NCI-H187 (cell line): ENCODE measurements at regions not wholly inside any gene's neighbourhood (a gene's known extent, or its start where the extent isn't known, plus 50 kb on each side); places are given as distances from the start of the nearest gene placed in this dataset.
"Not testable (repeated sequence)": the region's sequence is repeated elsewhere in the genome, so short reads cannot be mapped to it uniquely, and the experiment has no call there.

Experiments
- DNase-seq, 2 experiments: peaks; one replicate each; lab custom pipeline; 2025; lab: John Stamatoyannopoulos, UW

DNA sequence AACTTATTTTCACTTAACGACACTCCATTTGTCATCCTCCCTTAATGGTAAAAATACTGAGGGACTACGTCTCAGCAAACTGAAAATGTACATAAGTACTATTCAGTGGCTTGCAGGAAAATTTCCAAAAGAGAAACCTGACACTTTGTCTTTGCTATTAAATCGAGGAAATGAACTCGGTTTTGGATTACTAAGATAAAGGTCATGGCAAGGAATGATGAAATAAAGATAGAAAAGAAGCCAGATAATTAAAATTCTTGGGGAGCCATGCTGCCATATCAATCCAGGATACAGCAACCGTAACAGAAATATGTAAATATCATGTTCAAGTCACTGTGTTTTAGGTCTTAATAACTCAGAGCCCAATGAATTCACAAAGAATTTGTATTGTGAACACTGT, 647.8 kb downstream of the CDH9 start:
- no peak for DNase-seq

DNA sequence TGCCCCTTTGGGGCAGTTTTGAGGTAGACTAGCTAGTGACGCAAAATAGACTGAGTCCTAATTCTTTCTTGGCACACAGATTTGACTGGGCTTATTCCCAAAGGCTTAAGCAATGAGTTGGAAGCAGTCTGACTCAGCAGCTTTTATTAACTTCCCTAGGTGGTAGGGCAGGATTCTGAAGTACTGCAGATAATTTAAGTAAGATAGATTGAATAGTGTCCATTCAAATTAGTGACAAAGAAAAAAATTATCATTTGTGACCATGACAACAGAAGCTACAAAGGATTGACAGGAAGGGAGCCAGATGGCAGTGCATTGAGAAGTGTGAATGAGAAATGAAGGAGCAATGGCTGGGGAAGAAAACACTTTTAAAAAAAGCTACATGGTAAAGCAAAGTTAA, 649.4 kb downstream of the CDH9 start:
- no peak for DNase-seq

DNA sequence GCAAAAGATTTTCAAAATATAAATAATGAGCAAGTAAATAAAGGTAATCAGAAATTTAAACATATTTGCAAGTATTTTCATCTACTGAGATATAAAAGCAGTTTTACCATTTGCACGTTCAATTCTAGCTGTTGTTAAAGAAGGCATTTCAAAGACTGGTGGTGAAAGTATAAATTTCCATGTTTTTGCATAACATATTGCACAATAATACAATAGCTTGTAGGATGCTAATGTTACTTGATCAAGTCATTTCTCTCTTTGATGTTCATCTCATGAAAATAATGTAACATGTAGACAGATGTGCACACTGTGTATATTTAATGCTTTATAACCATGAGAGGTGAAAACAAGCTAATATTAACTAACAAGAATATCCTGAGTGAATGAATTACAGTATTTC, 651.9 kb downstream of the CDH9 start:
- DNase-seq: no peak

DNA sequence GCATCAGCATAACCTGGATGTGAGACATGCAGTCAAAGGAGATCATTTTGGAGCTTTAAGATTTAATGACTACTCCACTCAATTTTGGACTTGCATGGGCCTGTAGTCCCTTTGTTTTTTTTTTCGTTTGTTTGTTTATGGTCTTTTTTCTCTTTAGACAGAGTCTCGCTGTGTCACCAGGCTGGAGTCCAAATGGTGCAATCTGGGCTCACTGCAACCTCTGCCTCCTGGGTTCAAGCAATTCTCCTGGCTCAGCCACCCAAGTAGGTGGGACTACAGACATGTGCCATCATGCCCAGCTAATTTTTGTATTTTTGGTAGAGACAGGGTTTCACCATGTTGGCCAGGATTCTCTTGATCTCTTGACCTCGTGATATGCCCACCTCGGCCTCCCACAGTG, 673.8 kb downstream of the CDH9 start:
- not testable (repeated sequence) for DNase-seq

DNA sequence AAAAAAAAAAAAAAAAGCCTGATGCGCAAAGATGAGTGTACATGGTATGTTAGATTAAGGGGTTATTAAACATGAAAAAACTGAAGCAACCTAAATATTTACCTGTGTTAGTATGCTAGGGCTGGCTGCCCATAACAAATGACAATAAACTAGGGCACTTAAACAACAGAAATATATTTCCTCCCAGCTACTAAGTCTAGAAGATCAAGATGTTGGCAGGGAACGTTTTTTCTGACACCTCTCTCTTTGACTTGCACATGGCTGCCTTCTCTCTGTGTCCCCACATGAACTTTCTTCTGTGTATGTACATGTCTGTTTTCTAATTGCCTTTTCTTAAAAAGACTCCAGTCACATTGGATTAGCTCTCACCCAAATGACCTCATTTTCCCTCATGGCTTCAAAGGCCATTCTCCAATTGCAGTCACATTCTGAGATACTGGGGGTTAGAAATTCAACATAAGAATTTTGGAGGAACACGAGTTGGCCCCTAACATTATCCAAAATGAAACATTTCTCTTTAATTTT, 694.5 kb downstream of the CDH9 start:
- DNase-seq: no peak

DNA sequence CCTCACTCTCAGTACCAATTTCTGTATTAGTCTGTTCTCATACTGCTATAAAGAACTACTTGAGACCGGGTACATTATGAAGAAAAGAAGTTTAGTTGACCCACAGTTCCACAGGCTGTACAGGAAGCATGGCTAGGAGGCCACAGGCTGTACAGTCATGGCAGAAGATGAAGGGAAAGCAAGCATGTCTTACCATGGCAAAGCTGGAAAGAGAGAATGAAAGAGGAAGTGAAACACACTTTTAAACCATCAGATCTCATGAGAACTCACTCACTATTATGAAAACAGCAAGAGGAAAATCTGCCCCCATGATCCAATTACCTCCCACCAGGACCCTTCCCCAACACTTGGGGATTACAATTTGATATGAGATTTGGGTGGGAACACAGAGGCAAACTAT, 698.8 kb downstream of the CDH9 start:
- DNase-seq: no peak

DNA sequence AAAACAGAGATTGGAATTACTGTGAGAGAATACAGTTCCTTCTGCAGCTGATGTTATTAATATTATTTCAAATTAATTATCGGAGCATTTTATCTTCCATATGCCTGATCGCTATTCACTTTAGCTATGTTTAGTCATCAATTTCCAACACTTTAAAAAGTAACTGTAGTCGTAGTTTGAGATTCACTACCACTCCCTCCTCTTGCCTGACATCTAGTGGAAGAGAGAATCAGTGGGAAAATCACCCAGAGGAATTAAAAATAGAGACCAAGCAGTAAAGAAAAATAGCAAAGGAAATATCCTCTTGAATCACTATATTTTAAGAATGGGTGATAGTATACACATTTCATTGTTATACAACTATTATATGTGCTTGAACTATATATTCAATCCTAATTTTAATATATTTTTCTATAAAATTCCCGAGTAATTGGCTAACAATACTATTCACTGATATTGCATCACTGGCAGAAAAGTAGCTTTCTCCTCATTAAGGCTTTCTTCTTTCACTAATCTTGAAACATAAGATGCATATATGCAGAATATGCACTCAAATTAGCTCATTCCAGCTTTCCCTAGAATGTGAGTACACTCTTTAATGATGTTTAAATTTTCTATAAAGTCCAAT, 708.7 kb downstream of the CDH9 start:
- no peak for DNase-seq

DNA sequence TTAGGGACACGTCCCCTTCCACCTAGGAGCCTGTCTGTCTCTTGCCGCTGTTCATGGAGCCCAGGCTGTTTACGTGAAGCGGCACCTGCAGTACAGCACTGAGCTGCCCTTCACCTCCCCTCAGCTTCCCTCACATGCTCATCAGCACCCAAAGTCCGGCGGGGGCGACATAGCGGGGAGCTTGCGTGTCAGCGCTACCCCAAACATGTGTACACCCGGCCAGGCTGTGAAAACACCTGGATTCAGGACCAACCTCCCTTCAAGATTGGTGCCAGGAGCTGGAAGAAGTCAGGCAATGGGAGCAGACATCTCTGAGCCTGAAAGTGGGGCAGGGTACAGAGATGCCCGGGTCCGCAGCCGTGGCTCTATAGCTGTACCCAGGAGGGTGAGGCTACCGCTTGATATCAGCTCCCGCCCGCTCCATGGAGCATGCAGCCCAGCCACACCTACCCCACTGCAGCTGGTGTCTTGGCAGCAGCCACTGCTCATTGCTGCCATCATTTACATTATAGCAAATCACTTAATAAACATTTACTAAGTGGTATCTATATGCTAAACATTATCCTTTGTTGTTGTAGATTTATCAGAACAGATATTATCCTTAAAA, 712.1 kb downstream of the CDH9 start:
- DNase-seq: no peak

DNA sequence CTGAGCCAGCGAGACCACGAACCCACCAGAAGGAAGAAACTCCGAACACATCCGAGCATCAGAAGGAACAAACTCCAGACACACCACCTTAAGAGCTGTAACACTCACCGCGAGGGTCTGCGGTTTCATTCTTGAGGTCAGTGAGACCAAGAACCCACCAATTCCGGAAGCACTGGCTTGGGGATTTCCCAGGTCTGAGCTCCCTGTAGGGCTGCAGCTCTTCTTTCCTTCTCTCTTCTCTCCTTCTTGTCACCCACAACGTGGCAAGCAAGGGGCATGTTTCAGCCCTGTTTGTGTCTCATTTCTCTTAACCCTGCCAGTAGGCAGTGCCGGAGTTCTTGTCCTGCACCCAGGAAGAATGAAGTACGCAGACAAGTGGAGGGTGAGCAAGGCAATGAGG, 713.0 kb downstream of the CDH9 start:
- DNase-seq: not testable (repeated sequence)

DNA sequence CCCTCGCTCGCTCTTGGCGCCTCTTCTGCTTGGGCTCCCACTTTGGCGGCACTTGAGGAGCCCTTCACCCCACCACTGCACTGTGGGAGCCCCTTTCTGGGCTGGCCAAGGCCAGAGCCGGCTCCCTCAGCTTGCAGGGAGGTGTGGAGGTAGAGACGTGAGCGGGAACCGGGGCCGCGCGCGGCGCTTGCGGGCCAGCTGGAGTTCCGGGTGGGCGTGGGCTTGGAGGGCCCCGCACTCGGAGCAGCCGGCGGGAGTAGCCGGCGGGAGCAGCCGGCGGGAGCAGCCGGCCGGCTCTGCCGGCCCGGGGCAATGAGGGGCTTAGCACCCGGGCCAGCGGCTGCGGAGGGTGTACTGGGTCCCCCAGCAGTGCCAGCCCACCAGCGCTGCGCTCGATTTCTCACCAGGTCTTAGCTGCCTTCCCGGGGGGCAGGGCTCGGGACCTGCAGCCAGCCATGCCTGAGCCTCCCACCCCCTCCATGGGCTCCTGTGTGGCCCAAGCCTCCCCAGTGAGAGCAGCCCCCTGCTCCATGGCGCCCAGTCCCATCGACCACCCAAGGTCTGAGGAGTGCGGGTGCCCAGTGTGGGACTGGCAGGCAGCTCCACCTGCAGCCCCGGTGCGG, 714.0 kb downstream of the CDH9 start:
- not testable (repeated sequence) for DNase-seq

DNA sequence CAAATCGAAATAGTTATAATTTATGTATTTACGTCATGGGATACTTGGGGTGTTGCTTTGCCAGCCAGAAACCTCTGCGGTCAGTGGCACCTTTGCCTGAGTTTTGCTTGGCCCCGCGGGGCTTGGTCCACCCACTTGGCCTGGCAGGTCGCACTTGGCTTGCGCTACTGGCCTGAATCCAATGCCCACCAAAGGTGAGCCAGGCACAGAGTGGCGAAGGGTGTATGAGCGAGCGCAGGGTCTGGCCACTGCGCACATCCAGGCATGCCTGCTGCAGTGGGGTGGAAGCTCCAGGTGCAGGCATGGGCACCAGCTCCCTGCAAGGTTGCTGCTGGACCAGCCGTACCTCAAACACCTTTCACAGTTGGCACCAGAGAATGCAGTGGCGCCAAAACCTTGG, 714.6 kb downstream of the CDH9 start:
- DNase-seq: no peak

DNA sequence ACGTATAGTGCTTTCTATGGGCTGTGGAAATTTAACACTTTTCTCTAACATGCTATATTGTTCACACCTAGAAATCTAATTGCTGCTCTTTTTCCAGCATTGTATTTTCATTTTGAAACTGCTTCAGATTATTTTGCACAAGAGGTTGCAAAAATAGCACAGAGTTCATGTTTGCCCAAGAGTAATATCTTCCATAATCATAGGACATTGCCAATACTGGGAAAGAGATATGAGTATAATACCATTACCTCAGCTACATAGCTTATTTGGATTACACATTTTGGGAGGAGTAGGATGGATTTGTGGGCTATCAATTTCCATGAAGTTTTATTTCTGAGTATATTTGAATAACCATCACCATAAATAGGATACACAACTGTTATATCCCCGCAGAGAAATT, 717.1 kb downstream of the CDH9 start:
- DNase-seq: no peak

DNA sequence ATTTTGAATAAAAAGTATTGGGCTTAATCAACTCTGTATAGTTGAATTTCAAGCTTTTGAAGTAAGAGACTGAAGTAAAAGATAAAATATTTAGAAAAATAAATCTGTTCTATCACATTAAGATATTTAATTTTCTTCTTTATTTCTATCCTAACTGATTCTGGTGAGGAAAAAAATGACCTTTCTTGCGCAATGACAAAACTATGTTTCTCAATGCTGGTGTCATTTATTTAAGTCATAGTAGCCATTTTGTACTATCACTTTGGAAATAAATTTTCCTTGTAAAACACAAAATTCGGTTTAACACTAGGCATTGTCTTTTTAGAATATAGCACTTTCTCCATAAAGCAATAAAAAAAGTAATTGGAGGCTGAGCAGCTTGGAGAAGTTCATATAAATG, 728.0 kb downstream of the CDH9 start:
- no peak for DNase-seq

DNA sequence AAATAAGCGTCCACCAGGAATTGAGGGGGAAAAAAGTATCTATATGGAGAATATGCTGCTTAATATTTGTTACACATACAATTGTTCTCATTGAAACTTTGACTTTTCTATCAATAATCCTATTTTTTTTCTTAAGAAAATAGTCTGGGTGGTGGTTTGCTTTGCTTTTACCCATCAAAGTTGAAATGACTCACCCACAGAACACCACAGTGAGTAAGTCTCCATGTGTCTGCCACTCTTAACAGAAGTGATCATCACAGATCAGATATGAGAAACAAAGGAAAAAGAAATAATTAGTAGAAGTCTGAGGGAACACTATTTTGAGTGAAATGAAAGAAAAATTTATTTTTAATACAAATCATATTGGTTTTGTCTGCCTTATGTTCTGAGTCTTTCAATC, 742.8 kb downstream of the CDH9 start:
- no peak for DNase-seq

DNA sequence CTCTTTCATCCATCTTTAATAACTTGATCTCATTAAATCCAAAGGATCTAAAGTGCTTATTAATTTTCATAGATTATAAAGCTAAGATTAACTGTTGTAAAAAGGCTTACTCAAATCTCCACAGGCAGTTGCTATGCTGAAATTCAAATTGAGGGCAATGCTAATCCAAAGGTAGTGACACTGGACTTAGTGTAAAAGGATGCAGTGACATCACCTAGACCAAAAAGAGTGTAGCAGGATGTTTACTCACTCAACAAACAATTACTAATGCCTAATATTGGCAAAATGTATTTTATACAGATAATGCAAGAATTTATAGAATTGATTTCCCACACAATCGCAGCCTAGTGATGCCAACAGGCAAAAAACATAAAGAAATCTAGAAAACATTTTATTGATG, 756.2 kb downstream of the CDH9 start:
- DNase-seq: no peak

DNA sequence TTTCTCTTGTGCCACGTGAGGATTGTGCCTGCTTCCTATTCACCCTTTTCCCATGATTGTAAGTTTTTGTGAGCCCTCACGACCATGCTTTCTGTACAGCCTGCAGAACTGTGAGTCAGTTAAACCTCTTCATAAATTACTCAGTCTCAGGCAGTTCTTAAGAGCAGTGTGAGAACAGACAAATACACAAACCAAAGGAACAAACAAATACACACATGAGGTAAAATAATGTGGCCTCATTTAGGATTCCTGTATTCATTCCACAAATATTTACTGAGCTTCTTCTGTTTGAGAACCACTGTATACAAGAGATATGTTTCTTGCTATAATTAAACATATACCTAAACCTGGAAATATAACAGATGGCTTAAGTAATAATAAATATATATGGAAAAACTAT, 760.3 kb downstream of the CDH9 start:
- DNase-seq: no peak

DNA sequence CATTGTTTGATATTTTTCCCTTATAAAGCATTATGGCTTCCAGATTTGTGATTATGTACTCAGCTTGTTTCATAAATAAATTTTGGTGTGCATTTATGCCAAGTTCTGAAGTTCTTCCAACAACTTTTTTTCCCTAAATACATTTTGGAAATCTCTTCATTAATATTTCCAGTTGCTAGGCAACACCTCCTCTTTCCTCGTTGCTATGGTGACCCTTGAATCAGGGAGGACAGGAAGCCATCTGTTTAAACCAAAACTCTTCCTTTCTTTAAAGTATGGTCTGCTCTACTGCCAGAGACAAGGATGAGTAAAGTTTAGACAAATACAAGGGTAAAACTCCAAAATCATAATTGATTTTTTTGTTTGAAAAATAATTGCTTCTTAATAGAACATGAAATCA, 779.3 kb downstream of the CDH9 start:
- DNase-seq: no peak

DNA sequence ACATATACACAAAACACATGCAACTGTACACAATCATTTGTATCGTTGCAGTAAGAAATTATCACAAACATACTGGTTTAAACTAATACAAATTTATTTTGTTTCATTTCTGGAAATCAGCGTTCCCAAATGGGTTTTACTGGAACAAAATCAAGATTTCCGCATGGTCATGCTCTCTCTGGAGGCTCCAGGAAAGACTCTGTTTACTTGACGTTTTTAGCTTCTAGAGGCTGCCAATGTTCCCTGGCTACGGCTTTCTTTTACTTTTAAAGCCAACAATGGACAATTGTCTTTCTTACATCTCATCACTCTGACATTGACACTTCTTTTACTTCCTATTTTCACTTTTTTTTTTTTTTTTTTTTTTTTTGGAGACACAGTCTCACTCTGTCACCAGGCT, 793.1 kb downstream of the CDH9 start:
- DNase-seq: no peak

DNA sequence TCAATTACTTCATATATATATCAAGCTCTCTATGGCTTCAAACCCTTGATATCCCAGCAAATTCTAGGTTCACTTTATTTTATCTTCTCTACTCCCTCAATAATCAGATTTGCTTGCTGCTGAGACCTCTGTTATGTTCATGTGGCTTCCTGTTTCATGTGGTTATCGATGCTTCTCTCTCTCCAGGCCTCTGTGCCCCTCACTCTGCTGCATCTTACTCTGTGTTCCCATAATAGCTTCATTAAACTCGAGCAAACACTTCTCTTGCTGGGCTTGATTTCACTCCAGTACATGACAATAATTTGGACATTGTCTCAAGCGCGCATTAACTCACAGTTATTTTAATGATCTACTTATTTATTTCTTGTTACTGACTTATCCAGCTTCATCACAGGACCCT, 798.8 kb downstream of the CDH9 start:
- DNase-seq: no peak

DNA sequence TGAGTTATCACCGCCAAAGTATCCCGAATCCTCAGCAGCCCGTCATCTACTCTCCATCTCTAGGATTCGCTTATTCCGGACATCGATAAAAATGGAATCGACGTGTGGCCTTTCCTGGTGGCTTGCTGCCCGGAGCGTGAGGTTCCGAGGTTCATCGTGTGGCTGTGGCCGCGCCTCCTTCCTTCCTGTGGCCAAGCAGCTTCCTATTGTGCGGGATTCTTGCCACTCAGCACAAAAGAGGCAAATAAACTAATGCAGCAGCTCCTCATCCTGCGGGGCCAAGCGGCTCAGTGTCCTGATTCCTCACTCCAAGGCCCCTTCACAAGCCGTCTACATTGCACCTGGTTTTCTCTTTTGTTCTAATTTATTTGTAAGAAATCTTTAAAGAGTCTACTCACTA, 800.9 kb downstream of the CDH9 start:
- no peak for DNase-seq

DNA sequence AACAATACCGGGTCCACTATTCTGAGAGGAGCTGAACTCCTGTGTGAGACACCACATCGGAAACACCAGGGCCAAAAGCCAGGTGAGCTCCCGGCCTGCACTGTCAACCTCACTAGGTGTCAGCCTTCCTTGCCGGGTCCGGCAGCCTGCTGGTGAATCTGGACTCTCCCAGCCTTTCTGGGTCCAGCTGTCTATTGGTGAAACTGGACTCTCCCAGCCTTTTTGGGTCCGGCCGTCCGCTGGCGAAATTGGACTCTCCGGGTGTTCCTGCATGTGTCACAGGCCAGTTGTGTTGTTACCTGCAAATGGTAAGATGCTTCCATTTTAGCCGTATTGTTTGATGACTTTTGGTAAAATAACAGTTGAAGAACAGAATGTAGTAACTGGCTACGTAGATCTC, 801.5 kb downstream of the CDH9 start:
- DNase-seq: no peak

DNA sequence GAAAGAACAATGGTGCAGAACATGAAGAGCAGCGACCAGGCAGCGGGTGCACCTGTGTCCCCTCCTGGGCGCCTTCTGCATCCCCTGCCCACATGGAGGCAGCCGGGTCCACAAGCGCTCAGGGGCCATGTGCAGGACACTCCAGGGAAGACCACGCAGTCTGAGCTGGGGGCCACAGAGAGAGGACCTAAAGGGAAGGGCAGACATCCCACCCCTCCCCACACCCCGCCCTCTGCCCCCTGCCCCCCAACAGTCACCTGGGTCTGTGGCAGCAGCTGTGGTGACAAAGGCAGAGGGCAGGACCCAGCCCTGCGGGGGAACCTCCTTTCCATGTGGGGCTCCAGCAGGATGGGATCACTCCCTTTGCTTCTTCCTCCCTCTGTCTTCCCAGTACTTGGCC, 805.7 kb downstream of the CDH9 start:
- no peak for DNase-seq

DNA sequence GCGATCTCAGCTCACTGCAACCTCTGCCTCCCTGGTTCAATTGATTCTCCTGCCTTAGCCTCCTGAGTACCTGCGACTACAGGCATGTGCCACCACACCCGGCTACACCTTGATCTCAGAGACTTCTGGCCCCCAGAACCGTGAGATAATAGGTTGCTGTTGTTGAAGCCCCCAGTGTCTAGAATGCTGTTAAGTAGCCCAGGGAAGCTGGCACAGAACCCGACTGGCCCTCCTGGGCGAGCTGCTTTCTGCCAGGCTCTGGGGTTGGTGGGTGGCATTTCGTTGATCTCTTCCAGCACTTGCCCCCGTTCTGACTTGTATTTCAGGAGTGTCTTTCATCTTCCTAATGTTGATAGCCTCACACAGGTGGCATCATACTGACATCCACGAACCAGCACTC, 807.1 kb downstream of the CDH9 start:
- DNase-seq: no peak

DNA sequence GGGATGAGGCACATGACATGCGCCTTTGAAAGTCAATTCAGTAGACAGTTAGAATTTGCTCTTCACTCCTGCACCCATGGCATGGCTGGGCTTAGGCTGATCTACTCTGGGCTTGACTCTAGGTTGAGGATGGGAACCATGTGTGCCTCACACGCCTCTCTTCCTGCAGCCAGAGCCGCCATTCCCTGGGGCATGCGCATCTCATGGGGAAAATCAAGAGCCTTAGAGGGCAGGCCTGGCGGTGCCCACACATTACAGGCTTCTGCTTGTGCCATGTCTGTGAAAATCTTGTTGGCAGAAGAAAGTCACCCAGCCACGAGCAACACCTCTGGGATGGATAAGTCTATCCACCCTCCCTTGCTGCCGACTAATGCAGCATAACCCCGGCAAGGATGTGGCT, 808.5 kb downstream of the CDH9 start:
- no peak for DNase-seq
